Loucy (cell line): ENCODE measurements at regions not wholly inside any gene's neighbourhood (a gene's known extent, or its start where the extent isn't known, plus 50 kb on each side); places are given as distances from the start of the nearest gene placed in this dataset.

Source experiments
- CTCF ChIP-seq: fragments of 200-600 bp; sonication (generic); conservative IDR thresholded peaks from 2 replicates; pipeline ENCODE4 v1.5.1; 2014; ENCODE audit warnings: mild to moderate bottlenecking, antibody characterized with exemption, low read length
- EZH2phosphoT487 ChIP-seq: fragments of 200-600 bp; IDR thresholded peaks from 2 replicates; pipeline ENCODE4 v1.6.1; 2018; ENCODE audit warnings: antibody characterized with exemption, mild to moderate bottlenecking, moderate library complexity, borderline replicate concordance

GRCh38 chr10:117804470-117805011 is 242.2 kb downstream of the RAB11FIP2 start:
- no peak for TF ChIP-seq CTCF
- TF ChIP-seq EZH2phosphoT487 = no peak
